GM10248 (cell line): ENCODE measurements at regions not wholly inside any gene's neighbourhood (a gene's known extent, or its start where the extent isn't known, plus 50 kb on each side); places are given as distances from the start of the nearest gene placed in this dataset.

Source experiments
- CTCF ChIA-PET: fragments of 300-600 bp; sonication (Branson Sonifier 250); formaldehyde crosslinking; extraction: SDS; loops from one replicate; lab custom pipeline; 2021; ENCODE audit warnings: antibody characterized with exemption; lab: Yijun Ruan, JAX
- POLR2A ChIA-PET: fragments of 350-650 bp; sonication (Branson Sonifier 250); formaldehyde crosslinking; extraction: SDS; loops from one replicate; lab custom pipeline; 2020; ENCODE audit warnings: antibody characterized with exemption; lab: Yijun Ruan, JAX
- DNase-seq: peaks from one replicate; pipeline ENCODE4 v3.0.0; 2012; ENCODE audit errors: extremely low spot score
- CTCF ChIP-seq: IDR thresholded peaks from 2 replicates; pipeline ENCODE4 v1.5.1; 2012; ENCODE audit warnings: mild to moderate bottlenecking, low read depth; ENCODE audit errors: extremely low read depth, missing control alignments, control extremely low read depth

- TF ChIP-seq CTCF, result no peak
- CTCF ChIA-PET, result no interaction called here
- POLR2A ChIA-PET, result no interaction called here
- no peak for DNase-seq
Observed at GRCh38 chr4:100799761-100800539, 282.1 kb upstream of the EMCN start.

GRCh38 chr4:100797791-100798190, 280.0 kb upstream of the EMCN start:
- ChIA-PET POLR2A (interaction anchor here (0.7 kb wide), 1 partner anchor 442 kb away, joined by 10 read pairs; no protein-coding TSS in a partner anchor), CTCF (no interaction called here)
- TF ChIP-seq CTCF, result no peak
- DNase-seq, result no peak

- CTCF ChIA-PET, result no interaction called here
- POLR2A ChIA-PET, result interaction anchor here (0.7 kb wide), 1 partner anchor 442 kb away, joined by 10 read pairs; no protein-coding TSS in a partner anchor
- TF ChIP-seq CTCF, result no peak
- no peak for DNase-seq
Observed at GRCh38 chr4:100797356-100797755, 279.5 kb upstream of the EMCN start.

- CTCF ChIA-PET, result no interaction called here
- TF ChIP-seq CTCF, result no peak
- DNase-seq, result no peak
- POLR2A ChIA-PET, result no interaction called here
Observed at GRCh38 chr4:100796332-100796731, 278.5 kb upstream of the EMCN start.

GRCh38 chr4:100795581-100795980, 277.8 kb upstream of the EMCN start:
- DNase-seq, result no peak
- ChIA-PET POLR2A (no interaction called here), CTCF (no interaction called here)
- no peak for TF ChIP-seq CTCF

GRCh38 chr4:100790836-100791615, 273.2 kb upstream of the EMCN start:
- ChIA-PET POLR2A (no interaction called here), CTCF (interaction anchor here (1.3 kb wide), 1 partner anchor 8 kb away, joined by 5 read pairs; no protein-coding TSS in a partner anchor)
- TF ChIP-seq CTCF, result no peak
- DNase-seq, result no peak
